ENCODE measurements at regions not wholly inside any gene's neighbourhood (a gene's known extent, or its start where the extent isn't known, plus 50 kb on each side); places are given as distances from the start of the nearest gene placed in this dataset.

GRCh38 chr21:31479222-31479621, 135.2 kb upstream of the TIAM1 start:
- no peak for ATAC-seq
- Mint-ChIP-seq H3K27ac (no peak overlapping the region), H3K4me3 (no peak overlapping the region), H3K9me3 (peaks cover 12% of the 10 kb centered on the region), H3K36me3 (no peaks in the 10 kb centered on the region), H3K27me3 (no peaks in the 10 kb centered on the region), H3K4me1 (no peaks in the 10 kb centered on the region)

DNA sequence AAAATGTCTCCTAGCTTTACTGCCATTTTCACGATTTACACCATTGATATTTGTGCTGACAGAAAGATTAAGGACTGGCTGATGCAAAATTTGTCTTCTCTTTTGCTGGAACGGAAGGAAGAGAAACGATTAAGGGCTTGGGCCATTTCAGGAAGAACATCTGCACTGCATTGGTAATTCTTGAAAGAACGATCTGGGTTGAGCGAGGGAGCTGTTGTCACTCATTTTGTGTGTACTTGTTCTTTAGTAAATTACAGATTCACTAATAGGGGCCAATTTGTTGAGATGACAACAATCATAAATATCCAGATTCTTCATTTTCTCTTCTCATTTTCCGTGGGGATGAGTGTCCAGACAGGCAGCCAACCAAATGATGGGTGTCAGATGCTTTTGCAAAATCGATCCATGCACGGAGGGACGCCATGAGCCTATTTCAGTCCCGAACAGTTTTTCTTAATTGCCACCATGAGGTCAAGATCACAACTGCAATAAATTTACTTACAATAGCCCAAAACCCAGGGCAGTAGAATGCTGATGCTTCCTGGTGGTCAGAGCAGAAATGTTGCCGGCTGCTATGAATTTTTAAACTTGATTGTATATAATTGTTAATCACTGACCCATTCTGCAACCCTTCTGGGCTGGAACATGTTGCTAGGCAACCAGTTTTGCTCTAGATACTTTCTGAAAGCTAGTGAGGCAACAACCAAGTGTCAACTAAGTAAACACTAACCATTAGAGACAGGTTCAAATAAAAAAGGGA, 132.4 kb upstream of the TIAM1 start:
- Mint-ChIP-seq H3K9me3 (peaks cover 11% of the 10 kb centered on the region), H3K4me3 (no peak overlapping the region), H3K27me3 (no peaks in the 10 kb centered on the region), H3K27ac (no peak overlapping the region), H3K4me1 (no peaks in the 10 kb centered on the region), H3K36me3 (no peaks in the 10 kb centered on the region)
- no peak for ATAC-seq

DNA sequence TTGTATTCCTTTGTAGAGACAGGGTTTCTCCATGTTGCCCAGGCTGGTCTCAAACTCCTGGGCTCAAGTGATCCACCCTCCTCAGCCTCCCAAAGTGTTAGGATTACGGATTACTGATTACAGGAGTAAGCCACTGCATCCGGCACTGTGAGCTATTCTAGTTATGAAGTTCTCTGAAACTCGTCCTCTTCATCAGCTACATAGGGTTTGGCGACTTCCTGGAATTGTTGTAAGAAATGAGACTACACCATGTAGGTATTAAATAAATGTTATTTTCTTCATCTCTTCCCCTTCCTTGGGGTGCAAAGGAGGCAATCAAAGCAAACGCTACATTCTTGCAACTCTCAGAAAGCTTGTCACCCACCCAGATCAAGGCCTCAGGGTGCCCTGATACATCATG, 131.2 kb upstream of the TIAM1 start:
- H3K27ac Mint-ChIP-seq, result no peak overlapping the region
- no peak for ATAC-seq
- H3K4me1 Mint-ChIP-seq, result no peaks in the 10 kb centered on the region
- H3K4me3 Mint-ChIP-seq, result no peak overlapping the region
- no peaks in the 10 kb centered on the region for H3K36me3 Mint-ChIP-seq
- H3K27me3 Mint-ChIP-seq, result no peaks in the 10 kb centered on the region
- H3K9me3 Mint-ChIP-seq, result peaks cover 4% of the 10 kb centered on the region

DNA sequence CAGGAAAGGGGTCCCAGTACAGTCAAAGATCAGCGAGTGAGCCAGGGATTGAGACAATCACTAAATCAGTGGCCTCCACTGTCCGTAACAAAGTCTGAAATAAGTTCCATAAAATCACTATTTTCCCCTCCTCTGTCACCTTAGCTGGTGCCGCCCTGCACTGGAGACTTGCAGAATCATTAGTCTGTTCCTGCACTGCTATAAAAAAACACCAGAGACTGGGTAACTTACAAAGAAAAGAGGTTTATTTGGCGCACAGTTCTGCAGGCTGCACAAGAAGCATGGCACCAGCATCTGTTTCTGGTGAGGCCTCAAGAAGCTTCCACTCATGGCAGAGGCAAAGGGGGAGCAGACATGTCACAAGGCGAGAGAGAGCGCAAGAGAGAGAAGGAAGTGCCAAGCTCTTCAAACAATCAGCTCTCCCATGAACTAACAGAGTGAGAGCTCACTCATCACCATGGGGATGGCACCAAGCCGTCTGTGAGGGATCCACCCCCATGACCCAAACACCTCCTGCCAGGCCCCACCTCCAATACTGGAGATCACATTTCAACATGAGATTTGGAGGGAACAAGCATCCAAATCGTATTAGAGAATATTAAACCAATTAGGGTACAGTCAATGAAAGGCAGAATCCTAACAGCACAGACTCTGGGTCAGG, 129.8 kb upstream of the TIAM1 start:
- no peak for ATAC-seq
- H3K36me3 Mint-ChIP-seq, result no peaks in the 10 kb centered on the region
- no peak overlapping the region for H3K4me3 Mint-ChIP-seq
- H3K27ac Mint-ChIP-seq, result no peak overlapping the region
- H3K9me3 Mint-ChIP-seq, result no peaks in the 10 kb centered on the region
- H3K4me1 Mint-ChIP-seq, result no peaks in the 10 kb centered on the region
- H3K27me3 Mint-ChIP-seq, result no peaks in the 10 kb centered on the region

DNA sequence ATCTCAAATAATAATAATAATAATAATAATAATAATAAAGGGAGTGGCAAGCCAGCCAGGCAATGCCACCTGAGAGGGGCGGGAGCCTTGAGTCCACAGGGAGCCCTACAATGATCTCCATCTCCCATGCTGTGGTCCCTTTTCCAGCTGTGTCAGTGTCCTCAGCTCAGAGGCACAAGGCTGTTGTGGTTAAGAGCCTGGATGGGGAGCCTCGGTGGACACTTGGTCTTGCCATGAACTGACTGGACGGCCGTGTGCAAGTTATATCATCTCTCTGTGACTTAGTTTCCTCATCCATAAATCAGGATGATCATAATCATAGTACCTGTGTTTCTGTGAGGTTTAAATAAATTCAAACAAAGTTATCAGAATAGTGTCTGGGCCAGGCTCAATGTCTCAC, 127.8 kb upstream of the TIAM1 start:
- no peaks in the 10 kb centered on the region for H3K36me3 Mint-ChIP-seq
- H3K27me3 Mint-ChIP-seq, result no peaks in the 10 kb centered on the region
- H3K9me3 Mint-ChIP-seq, result no peaks in the 10 kb centered on the region
- ATAC-seq, result no peak
- no peak overlapping the region for H3K27ac Mint-ChIP-seq
- H3K4me3 Mint-ChIP-seq, result no peak overlapping the region
- H3K4me1 Mint-ChIP-seq, result no peaks in the 10 kb centered on the region

GRCh38 chr21:31470896-31471694, 127.0 kb upstream of the TIAM1 start:
- ATAC-seq, result no peak
- Mint-ChIP-seq H3K27ac (no peak overlapping the region), H3K4me1 (no peaks in the 10 kb centered on the region), H3K36me3 (no peaks in the 10 kb centered on the region), H3K27me3 (no peaks in the 10 kb centered on the region), H3K4me3 (no peak overlapping the region), H3K9me3 (no peaks in the 10 kb centered on the region)

DNA sequence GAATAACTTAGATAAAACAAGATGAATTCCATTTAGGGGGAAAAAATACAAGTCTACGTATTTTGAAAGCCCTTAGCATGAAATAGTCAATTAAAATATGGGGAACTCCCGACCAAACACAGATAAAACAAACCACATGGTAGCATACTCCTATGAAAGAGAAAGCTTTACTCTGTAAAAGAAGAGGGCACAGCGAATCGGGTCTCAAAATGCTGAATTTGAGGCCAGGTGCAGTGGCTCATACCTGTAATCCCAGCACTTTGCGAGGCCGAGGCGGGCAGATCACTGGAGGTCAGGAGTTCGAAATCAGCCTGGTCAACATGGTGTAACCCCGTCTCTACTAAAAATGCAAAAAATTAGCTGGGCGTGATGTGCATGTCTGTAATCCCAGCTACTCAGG, 116.9 kb upstream of the TIAM1 start:
- peaks cover 5% of the 10 kb centered on the region for H3K9me3 Mint-ChIP-seq
- H3K4me1 Mint-ChIP-seq, result no peaks in the 10 kb centered on the region
- H3K27me3 Mint-ChIP-seq, result no peaks in the 10 kb centered on the region
- H3K36me3 Mint-ChIP-seq, result no peaks in the 10 kb centered on the region
- ATAC-seq, result no peak
- H3K27ac Mint-ChIP-seq, result no peak overlapping the region
- H3K4me3 Mint-ChIP-seq, result no peak overlapping the region

GRCh38 chr21:31459457-31459856, 115.4 kb upstream of the TIAM1 start:
- no peak for ATAC-seq
- Mint-ChIP-seq H3K4me3 (no peak overlapping the region), H3K27ac (no peak overlapping the region)

GRCh38 chr21:31457675-31458074, 113.6 kb upstream of the TIAM1 start:
- Mint-ChIP-seq H3K36me3 (no peaks in the 10 kb centered on the region), H3K27ac (no peak overlapping the region), H3K27me3 (no peaks in the 10 kb centered on the region), H3K9me3 (peaks cover 5% of the 10 kb centered on the region), H3K4me3 (no peak overlapping the region), H3K4me1 (no peaks in the 10 kb centered on the region)
- ATAC-seq, result no peak

More at GRCh38 chr21:31459457-31459856, 115.4 kb upstream of the TIAM1 start:
- H3K36me3 Mint-ChIP-seq, result no peaks in the 10 kb centered on the region
- H3K27me3 Mint-ChIP-seq, result no peaks in the 10 kb centered on the region
- peaks cover 5% of the 10 kb centered on the region for H3K9me3 Mint-ChIP-seq
- H3K4me1 Mint-ChIP-seq, result no peaks in the 10 kb centered on the region

DNA sequence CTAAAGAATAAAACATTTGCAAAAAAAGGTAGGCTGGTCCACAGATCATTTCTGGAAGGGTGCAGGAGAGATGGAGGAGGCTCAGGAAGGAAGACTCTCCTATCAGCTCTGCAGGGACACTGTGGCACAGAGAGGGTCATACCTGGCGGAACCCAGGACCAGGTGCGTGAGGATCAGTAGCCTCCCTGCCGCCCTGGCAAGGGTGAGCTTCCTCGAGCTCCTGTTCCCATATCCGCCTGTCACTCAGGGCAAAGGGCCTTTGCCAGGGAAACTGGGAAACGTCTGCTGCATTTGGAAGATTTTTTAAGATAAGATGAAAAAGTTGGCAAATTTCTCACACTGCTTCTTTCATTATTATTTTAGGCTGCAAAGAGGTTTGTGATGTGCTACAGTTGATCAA, 112.1 kb upstream of the TIAM1 start:
- Mint-ChIP-seq H3K9me3 (peaks cover 6% of the 10 kb centered on the region), H3K4me3 (no peak overlapping the region), H3K36me3 (no peaks in the 10 kb centered on the region), H3K4me1 (no peaks in the 10 kb centered on the region), H3K27ac (no peak overlapping the region), H3K27me3 (no peaks in the 10 kb centered on the region)
- ATAC-seq, result no peak

DNA sequence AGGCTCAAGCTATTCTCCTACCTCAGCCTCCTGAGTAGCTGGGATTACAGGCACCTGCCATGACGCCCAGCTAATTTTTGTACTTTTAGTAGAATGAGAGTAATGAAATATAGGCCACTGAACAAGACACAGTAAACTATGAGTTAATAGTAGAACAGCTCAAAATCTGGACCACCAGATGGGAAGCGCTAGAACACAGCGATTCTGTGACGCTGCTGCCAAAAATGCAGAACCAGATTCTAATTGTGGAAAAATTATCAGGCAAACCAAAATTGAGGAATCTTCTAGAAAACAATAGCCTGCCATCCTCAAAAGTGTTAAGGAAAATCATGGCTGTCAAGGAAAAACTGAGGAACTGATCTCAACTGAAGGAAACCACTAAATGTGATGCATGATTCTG, 111.4 kb upstream of the TIAM1 start:
- ATAC-seq, result no peak
- no peaks in the 10 kb centered on the region for H3K36me3 Mint-ChIP-seq
- no peaks in the 10 kb centered on the region for H3K4me1 Mint-ChIP-seq

DNA sequence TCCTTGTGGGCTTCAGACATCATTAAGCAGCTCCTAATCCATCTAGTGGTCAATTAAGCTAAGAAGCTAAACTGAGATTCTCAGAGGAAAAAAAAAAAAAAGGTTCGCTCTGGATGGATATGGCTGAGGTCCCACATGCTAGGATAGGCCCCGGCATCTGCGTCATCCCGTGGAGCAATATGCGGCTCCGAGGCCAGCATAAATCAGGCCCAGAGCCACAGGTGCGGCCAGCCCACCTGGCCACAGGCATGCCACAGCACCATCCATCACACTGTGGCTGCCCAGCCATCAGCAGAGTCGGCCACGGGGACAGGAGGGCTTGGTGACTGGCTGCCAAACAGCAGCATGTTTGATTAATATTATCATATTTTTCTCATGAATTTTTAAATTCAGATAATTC, 106.9 kb upstream of the TIAM1 start:
- peaks cover 6% of the 10 kb centered on the region for H3K4me1 Mint-ChIP-seq
- H3K36me3 Mint-ChIP-seq, result no peaks in the 10 kb centered on the region
- H3K9me3 Mint-ChIP-seq, result peaks cover 4% of the 10 kb centered on the region
- H3K4me3 Mint-ChIP-seq, result no peak overlapping the region
- no peak overlapping the region for H3K27ac Mint-ChIP-seq
- H3K27me3 Mint-ChIP-seq, result peaks cover 10% of the 10 kb centered on the region
- ATAC-seq, result no peak

More for the DNA sequence above, 111.4 kb upstream of the TIAM1 start:
- H3K4me3 Mint-ChIP-seq, result no peak overlapping the region
- H3K9me3 Mint-ChIP-seq, result peaks cover 6% of the 10 kb centered on the region
- no peak overlapping the region for H3K27ac Mint-ChIP-seq
- H3K27me3 Mint-ChIP-seq, result no peaks in the 10 kb centered on the region

- peaks cover 10% of the 10 kb centered on the region for H3K27me3 Mint-ChIP-seq
Observed at GRCh38 chr21:31449921-31450535, 106.0 kb upstream of the TIAM1 start.

DNA sequence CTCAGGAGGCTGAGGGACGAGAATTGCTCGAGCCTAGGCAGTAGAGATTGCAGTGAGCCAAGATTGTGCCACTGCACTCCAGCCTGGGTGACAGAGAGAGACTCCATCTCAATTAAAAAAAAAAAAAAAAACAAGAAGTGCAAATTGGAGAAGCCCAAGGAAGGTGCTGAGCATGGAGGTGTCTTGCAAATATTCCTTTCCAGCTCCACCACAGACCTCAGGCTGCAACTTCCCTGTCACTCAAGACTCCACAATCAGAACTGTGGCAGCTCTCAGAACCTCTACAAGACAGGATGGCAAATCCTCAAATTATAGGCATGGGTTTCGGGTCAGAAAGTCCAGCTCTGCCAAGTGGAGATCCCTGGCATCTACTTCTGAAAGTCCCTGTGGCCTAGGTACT, 104.4 kb upstream of the TIAM1 start:
- no peak for ATAC-seq
- Mint-ChIP-seq H3K4me1 (peaks cover 6% of the 10 kb centered on the region), H3K9me3 (peaks cover 4% of the 10 kb centered on the region), H3K27ac (no peak overlapping the region), H3K4me3 (no peak overlapping the region), H3K36me3 (no peaks in the 10 kb centered on the region), H3K27me3 (peaks cover 17% of the 10 kb centered on the region)

More at GRCh38 chr21:31449921-31450535, 106.0 kb upstream of the TIAM1 start:
- Mint-ChIP-seq H3K36me3 (no peaks in the 10 kb centered on the region), H3K4me1 (peaks cover 6% of the 10 kb centered on the region), H3K4me3 (no peak overlapping the region), H3K27ac (no peak overlapping the region), H3K9me3 (peaks cover 4% of the 10 kb centered on the region)
- ATAC-seq, result no peak

DNA sequence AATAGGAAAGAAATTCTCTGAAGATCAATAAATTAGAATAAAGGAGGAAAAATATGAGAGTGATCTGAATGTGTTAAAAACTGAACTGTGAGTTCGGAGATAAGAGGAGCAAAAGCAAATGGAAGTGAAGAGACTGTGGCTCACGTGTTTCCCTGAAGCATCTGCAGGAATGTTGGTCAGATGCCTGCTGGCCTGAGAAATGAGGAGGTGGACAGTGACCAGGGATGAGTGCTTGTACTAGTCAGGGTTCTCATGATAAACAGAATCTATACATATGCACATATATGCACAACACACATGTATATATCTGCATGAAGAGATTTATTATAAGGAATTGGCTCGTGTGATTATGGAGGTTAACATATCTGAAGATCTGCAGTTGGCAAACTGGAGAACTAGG, 103.4 kb upstream of the TIAM1 start:
- Mint-ChIP-seq H3K4me1 (peaks cover 6% of the 10 kb centered on the region), H3K36me3 (no peaks in the 10 kb centered on the region), H3K9me3 (no peaks in the 10 kb centered on the region), H3K4me3 (no peak overlapping the region), H3K27me3 (peaks cover 27% of the 10 kb centered on the region), H3K27ac (no peak overlapping the region)
- ATAC-seq, result no peak

Measured in stimulated activated memory B cell treated with anti-CD40 and anti-IgM and Interleukin-4, amounts not matched to agents 10 μg/mL and 1 μg/mL and 100 μg/mL, for 72 hours (primary cell).